Heart left ventricle (tissue), 13 donors: ENCODE measurements at regions not wholly inside any gene's neighbourhood (a gene's known extent, or its start where the extent isn't known, plus 50 kb on each side); places are given as distances from the start of the nearest gene placed in this dataset.

Source experiments
- CTCF ChIP-seq, 12 donors: fragments of 200-600 bp; sonication (generic) in 4 of 12; IDR thresholded peaks; one replicate each; pipeline versions ENCODE4 v1.5.0 to v1.8.0; 2018 to 2022; ENCODE audit warnings: antibody characterized with exemption in 12 of 12, mild to moderate bottlenecking in 5 of 12
- POLR2A ChIP-seq, 2 donors: fragments of 450-650 bp; IDR thresholded peaks; one replicate each; pipeline ENCODE4 v1.6.1; 2017; ENCODE audit warnings: antibody characterized with exemption in 2 of 2, mild to moderate bottlenecking in 2 of 2, moderate library complexity in 2 of 2
- donor health status: ischemic (EF 13 %, LVEDD 7.1; RV severe dilation, severe dysfunction).
- donor health status: DM: no; HTN: yes; CAD: no.
- donor health status: DM: no; HTN: no; CAD: no.
- donor health status: ischemic (EF 25% LVEDD 6.9; RV normal size, moderate dysfunction).
- donor health status: ischemic (EF 25% LVEDD 5.7; RV mildly dilated, moderate dysfunction).
- donor health status: ischemic (EF 35%, LVEDD 5.7; RV mildly dilated, moderate dysfunction).
- donor health status: nonischemic (EF 11% LVEDD 7.7; RV severe dilation, severe dysfunction).
- donor health status: DM: yes; HTN: yes; CAD: no.
- donor health status: PGD.
- donor health status: ischemic (EF 29% LVEDD 5.4; RV normal size, mild dysfunction).
- donor health status: nonischemic (EF 23%, LVEDD 6.1; RV moderate dilation, normal function).

- TF ChIP-seq CTCF (IDR thresholded peaks at IDR 0.05): no peak
- TF ChIP-seq POLR2A (IDR thresholded peaks at IDR 0.05): no peak
Measured at GRCh38 chr2:75348307-75348706, 149.0 kb upstream of the TACR1 start.
